ENCODE measurements at regions not wholly inside any gene's neighbourhood (a gene's known extent, or its start where the extent isn't known, plus 50 kb on each side); places are given as distances from the start of the nearest gene placed in this dataset.

DNA sequence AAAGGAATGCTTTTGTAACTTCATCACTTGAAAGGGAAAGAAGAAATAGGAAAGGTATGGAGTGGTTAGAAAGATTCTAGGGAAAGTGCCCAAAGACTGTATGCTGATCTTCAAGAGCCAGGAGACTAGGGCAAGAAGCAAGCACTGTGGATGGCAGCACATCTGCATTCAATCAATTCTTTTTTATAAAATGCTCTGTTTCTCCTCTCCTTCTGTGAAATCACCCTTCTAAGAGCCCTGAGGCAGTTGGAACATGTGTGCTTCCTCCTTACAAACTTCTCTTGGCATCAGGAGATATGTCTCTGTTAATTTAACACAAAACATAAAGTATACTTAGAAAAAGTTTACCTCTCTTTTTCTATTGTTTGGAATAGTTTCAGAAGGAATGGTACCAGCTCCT lies 1162.2 kb upstream of the GJE1 start:
- TF ChIP-seq ZNF274 (IDR thresholded peaks at IDR 0.05; ENCODE audit: low read depth, low read length), result no peak
- TF ChIP-seq SUZ12 (IDR thresholded peaks at IDR 0.05; ENCODE audit: extremely low read depth, insufficient read depth, insufficient read length), result no peak
- no peak for TF ChIP-seq YY1 (IDR thresholded peaks at IDR 0.05; ENCODE audit: insufficient read depth, insufficient read length)
- no peaks in the 10 kb centered on the region for H3K27me3 ChIP-seq (ENCODE audit: insufficient read depth, insufficient read length)
- no peak overlapping the region for H3K9ac ChIP-seq (ENCODE audit: insufficient read length, low read depth)
- no peak for DNase-seq (ENCODE audit: low read depth, low spot score)
- no peak overlapping the region for H3K4me3 ChIP-seq (ENCODE audit: insufficient read length, low read depth)
- H3K4me1 ChIP-seq (ENCODE audit: insufficient read depth, insufficient read length), result no peaks in the 10 kb centered on the region
- H3K9me3 ChIP-seq (ENCODE audit: insufficient read depth, low read length), result no peaks in the 10 kb centered on the region
- H3K36me3 ChIP-seq (ENCODE audit: insufficient read depth, insufficient read length, low read length), result no peaks in the 10 kb centered on the region

DNA sequence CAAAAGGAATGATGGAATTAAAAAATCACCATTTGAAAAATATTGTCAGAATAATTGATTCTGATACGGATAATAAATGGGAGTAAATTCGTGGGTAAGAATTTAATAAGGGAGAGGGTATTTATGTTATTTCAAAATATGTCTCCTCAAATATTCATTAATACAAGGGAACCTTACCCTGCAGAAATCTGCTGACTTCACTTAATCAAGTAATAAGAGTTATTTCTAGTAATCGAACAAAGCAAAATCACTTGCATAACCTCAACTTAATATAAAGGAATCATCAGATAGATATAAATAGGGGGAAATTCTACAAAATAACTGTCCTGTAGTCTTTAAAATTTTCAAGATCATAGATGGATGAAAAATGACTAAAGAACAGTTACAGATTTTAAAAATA lies 1164.7 kb upstream of the GJE1 start:
- Histone ChIP-seq H3K4me3 (ENCODE audit: insufficient read length, low read depth) (no peak overlapping the region), H3K4me1 (ENCODE audit: insufficient read depth, insufficient read length) (no peaks in the 10 kb centered on the region), H3K36me3 (ENCODE audit: insufficient read depth, insufficient read length, low read length) (no peaks in the 10 kb centered on the region), H3K9me3 (ENCODE audit: insufficient read depth, low read length) (no peaks in the 10 kb centered on the region), H3K9ac (ENCODE audit: insufficient read length, low read depth) (no peak overlapping the region), H3K27me3 (ENCODE audit: insufficient read depth, insufficient read length) (no peaks in the 10 kb centered on the region)
- no peak for TF ChIP-seq SUZ12 (IDR thresholded peaks at IDR 0.05; ENCODE audit: extremely low read depth, insufficient read depth, insufficient read length)
- no peak for TF ChIP-seq ZNF274 (IDR thresholded peaks at IDR 0.05; ENCODE audit: low read depth, low read length)
- TF ChIP-seq YY1 (IDR thresholded peaks at IDR 0.05; ENCODE audit: insufficient read depth, insufficient read length), result no peak
- no peak for DNase-seq (ENCODE audit: low read depth, low spot score)

DNA sequence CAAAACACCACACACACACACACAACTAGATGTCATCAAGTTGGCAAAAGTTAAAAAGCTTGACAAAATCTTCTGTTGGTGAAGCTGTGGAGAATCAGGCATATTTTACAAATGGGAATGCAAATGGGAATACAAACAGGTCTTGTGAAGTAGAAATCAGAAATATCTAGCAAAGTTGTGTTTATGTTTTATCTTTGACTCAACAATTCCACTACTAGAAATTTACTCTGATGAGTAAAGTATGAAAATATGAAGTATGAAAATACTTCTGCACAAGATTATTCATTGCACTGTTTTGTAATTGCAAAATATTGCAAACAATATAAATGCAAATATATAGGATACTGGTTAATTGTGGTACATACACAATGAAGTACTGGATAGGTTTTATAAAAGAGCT lies 1166.0 kb upstream of the GJE1 start:
- H3K9ac ChIP-seq (ENCODE audit: insufficient read length, low read depth), result no peak overlapping the region
- no peak for TF ChIP-seq YY1 (IDR thresholded peaks at IDR 0.05; ENCODE audit: insufficient read depth, insufficient read length)
- no peak for TF ChIP-seq ZNF274 (IDR thresholded peaks at IDR 0.05; ENCODE audit: low read depth, low read length)
- TF ChIP-seq SUZ12 (IDR thresholded peaks at IDR 0.05; ENCODE audit: extremely low read depth, insufficient read depth, insufficient read length), result no peak
- H3K9me3 ChIP-seq (ENCODE audit: insufficient read depth, low read length), result no peaks in the 10 kb centered on the region
- no peaks in the 10 kb centered on the region for H3K4me1 ChIP-seq (ENCODE audit: insufficient read depth, insufficient read length)
- H3K36me3 ChIP-seq (ENCODE audit: insufficient read depth, insufficient read length, low read length), result no peaks in the 10 kb centered on the region
- no peak for DNase-seq (ENCODE audit: low read depth, low spot score)
- no peak overlapping the region for H3K4me3 ChIP-seq (ENCODE audit: insufficient read length, low read depth)
- no peaks in the 10 kb centered on the region for H3K27me3 ChIP-seq (ENCODE audit: insufficient read depth, insufficient read length)

DNA sequence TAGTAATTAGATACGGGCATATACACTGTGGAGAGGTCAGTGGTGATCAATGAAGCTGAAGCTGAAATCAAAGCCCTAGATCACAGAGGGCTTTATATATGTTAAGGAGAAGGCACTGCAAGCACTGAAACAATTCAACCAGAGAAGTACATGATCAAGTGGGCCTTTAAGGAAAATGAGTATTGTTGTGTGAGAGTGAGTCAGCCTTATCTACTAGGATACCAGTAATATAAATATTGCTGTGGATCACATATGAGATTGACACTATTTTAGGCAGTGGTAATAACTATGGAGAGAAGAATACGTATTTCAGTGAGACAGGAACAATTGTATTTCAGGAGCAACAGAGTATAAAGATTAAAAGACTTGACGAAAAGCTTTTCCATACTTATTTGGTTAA lies 1172.2 kb upstream of the GJE1 start:
- no peak for TF ChIP-seq ZNF274 (IDR thresholded peaks at IDR 0.05; ENCODE audit: low read depth, low read length)
- TF ChIP-seq SUZ12 (IDR thresholded peaks at IDR 0.05; ENCODE audit: extremely low read depth, insufficient read depth, insufficient read length), result no peak
- TF ChIP-seq YY1 (IDR thresholded peaks at IDR 0.05; ENCODE audit: insufficient read depth, insufficient read length), result no peak
- no peaks in the 10 kb centered on the region for H3K27me3 ChIP-seq (ENCODE audit: insufficient read depth, insufficient read length)
- no peaks in the 10 kb centered on the region for H3K9me3 ChIP-seq (ENCODE audit: insufficient read depth, low read length)
- H3K4me3 ChIP-seq (ENCODE audit: insufficient read length, low read depth), result no peak overlapping the region
- DNase-seq (ENCODE audit: low read depth, low spot score), result no peak
- no peaks in the 10 kb centered on the region for H3K4me1 ChIP-seq (ENCODE audit: insufficient read depth, insufficient read length)
- H3K9ac ChIP-seq (ENCODE audit: insufficient read length, low read depth), result no peak overlapping the region
- H3K36me3 ChIP-seq (ENCODE audit: insufficient read depth, insufficient read length, low read length), result no peaks in the 10 kb centered on the region

GRCh38 chr6:140957386-140957785 lies 1175.3 kb upstream of the GJE1 start:
- H3K27me3 ChIP-seq (ENCODE audit: insufficient read depth, insufficient read length), result no peaks in the 10 kb centered on the region
- H3K9ac ChIP-seq (ENCODE audit: insufficient read length, low read depth), result no peak overlapping the region
- no peak overlapping the region for H3K4me3 ChIP-seq (ENCODE audit: insufficient read length, low read depth)
- H3K36me3 ChIP-seq (ENCODE audit: insufficient read depth, insufficient read length, low read length), result no peaks in the 10 kb centered on the region
- H3K9me3 ChIP-seq (ENCODE audit: insufficient read depth, low read length), result no peaks in the 10 kb centered on the region
- no peak for DNase-seq (ENCODE audit: low read depth, low spot score)
- no peaks in the 10 kb centered on the region for H3K4me1 ChIP-seq (ENCODE audit: insufficient read depth, insufficient read length)
- TF ChIP-seq YY1 (IDR thresholded peaks at IDR 0.05; ENCODE audit: insufficient read depth, insufficient read length) (no peak), ZNF274 (IDR thresholded peaks at IDR 0.05; ENCODE audit: low read depth, low read length) (no peak), SUZ12 (IDR thresholded peaks at IDR 0.05; ENCODE audit: extremely low read depth, insufficient read depth, insufficient read length) (no peak)

DNA sequence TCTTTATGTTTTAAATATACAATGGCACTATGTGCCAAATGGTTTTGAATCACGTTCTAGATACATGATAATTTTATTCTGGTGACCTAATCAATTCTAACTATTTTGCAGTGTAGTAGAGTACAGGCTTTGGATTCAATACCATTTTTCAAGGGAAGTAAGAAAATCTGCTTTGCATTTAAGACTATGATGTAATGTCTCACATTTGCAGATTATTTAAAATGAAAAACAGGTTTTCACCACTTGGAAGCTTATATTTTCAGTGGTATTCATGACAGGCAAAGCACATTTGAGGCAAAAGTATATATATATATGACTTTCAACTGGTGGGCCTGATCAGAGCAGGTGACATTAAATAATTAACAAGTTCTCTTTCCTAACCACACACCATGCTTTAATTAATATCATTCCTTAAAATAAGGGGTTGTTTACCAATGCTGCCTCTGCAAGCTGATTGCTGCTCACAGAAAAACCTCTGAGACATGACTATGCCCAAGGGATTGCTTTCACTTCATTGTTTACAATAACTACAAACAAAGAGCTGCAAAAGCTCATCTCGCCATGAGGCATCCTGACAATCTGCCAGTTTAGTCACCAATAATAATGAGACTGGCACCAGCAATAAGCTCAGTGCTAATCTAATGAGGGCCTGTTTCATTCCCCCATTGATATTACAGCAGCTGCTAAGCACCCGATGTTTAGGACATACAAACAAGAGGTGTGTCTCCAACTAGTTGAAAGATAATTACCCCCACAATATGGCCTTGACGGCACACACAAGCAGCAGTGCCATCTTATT lies 1176.0 kb upstream of the GJE1 start:
- TF ChIP-seq ZNF274 (IDR thresholded peaks at IDR 0.05; ENCODE audit: low read depth, low read length) (no peak), YY1 (IDR thresholded peaks at IDR 0.05; ENCODE audit: insufficient read depth, insufficient read length) (no peak), SUZ12 (IDR thresholded peaks at IDR 0.05; ENCODE audit: extremely low read depth, insufficient read depth, insufficient read length) (no peak)
- Histone ChIP-seq H3K4me3 (ENCODE audit: insufficient read length, low read depth) (no peak overlapping the region), H3K27me3 (ENCODE audit: insufficient read depth, insufficient read length) (no peaks in the 10 kb centered on the region), H3K4me1 (ENCODE audit: insufficient read depth, insufficient read length) (no peaks in the 10 kb centered on the region), H3K9me3 (ENCODE audit: insufficient read depth, low read length) (no peaks in the 10 kb centered on the region), H3K9ac (ENCODE audit: insufficient read length, low read depth) (no peak overlapping the region), H3K36me3 (ENCODE audit: insufficient read depth, insufficient read length, low read length) (no peaks in the 10 kb centered on the region)
- no peak for DNase-seq (ENCODE audit: low read depth, low spot score)

DNA sequence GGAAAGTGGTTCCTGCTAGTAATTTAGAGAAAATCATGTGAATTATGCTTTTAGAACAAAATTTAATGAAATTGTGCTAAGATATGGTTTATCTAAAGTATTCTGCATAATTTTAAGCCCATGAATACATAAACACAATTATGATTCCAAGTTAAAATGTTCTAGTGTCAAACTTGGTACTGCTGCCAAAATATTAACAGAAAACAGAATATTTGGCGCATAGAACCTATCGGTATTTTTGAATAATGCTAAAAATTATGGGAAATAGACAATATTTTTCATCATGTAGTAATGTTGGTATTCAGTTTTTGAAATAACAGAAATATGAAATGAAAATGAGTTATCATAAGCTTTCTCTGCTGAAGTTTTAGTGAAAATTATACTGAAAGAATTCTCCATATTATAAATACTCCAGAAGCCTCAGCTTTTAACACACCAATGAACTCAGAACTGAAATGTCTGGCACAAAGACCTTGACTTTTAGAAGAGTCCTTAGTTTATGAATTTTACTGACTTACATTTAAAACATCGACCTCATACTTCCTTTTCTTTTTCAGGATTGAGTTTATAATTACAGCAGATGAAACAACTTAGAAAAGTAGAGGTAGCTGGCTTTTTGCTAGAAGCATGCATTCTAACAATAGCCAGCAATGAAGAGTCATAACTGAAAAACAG lies 1192.3 kb upstream of the GJE1 start:
- no peak for TF ChIP-seq YY1 (IDR thresholded peaks at IDR 0.05; ENCODE audit: insufficient read depth, insufficient read length)
- TF ChIP-seq ZNF274 (IDR thresholded peaks at IDR 0.05; ENCODE audit: low read depth, low read length), result no peak
- TF ChIP-seq SUZ12 (IDR thresholded peaks at IDR 0.05; ENCODE audit: extremely low read depth, insufficient read depth, insufficient read length), result no peak

More for the DNA sequence above, 1192.3 kb upstream of the GJE1 start:
- DNase-seq (ENCODE audit: low read depth, low spot score), result no peak
- H3K27me3 ChIP-seq (ENCODE audit: insufficient read depth, insufficient read length), result no peaks in the 10 kb centered on the region
- H3K9me3 ChIP-seq (ENCODE audit: insufficient read depth, low read length), result peaks cover 13% of the 10 kb centered on the region
- no peak overlapping the region for H3K9ac ChIP-seq (ENCODE audit: insufficient read length, low read depth)
- no peak overlapping the region for H3K4me3 ChIP-seq (ENCODE audit: insufficient read length, low read depth)
- no peaks in the 10 kb centered on the region for H3K4me1 ChIP-seq (ENCODE audit: insufficient read depth, insufficient read length)
- no peaks in the 10 kb centered on the region for H3K36me3 ChIP-seq (ENCODE audit: insufficient read depth, insufficient read length, low read length)
